Activated effector memory CD4-positive, alpha-beta T cell treated with anti-CD3 and anti-CD28 coated beads, Interleukin-2, amount 50 U/mL, for 16 hours (primary cell): ENCODE measurements at regions not wholly inside any gene's neighbourhood (a gene's known extent, or its start where the extent isn't known, plus 50 kb on each side); places are given as distances from the start of the nearest gene placed in this dataset.
"Not testable (repeated sequence)": the region's sequence is repeated elsewhere in the genome, so short reads cannot be mapped to it uniquely, and the experiment has no call there.

Source experiments
- DNase-seq: peaks from one replicate; pipeline ENCODE4 v3.0.0-alpha.2; 2020

- DNase-seq = no peak
Measured at GRCh38 chr14:94827711-94828447, 58.0 kb upstream of the GSC start.

- no peak for DNase-seq
Measured at GRCh38 chr14:94826774-94827173, 56.9 kb upstream of the GSC start.

GRCh38 chr14:94823556-94824341, 53.8 kb upstream of the GSC start:
- DNase-seq = no peak

GRCh38 chr14:94821705-94822104, 51.8 kb upstream of the GSC start:
- DNase-seq = no peak

GRCh38 chr14:94820932-94821331, 51.0 kb upstream of the GSC start:
- DNase-seq = not testable (repeated sequence)
